Caki2 (cell line): ENCODE measurements at regions not wholly inside any gene's neighbourhood (a gene's known extent, or its start where the extent isn't known, plus 50 kb on each side); places are given as distances from the start of the nearest gene placed in this dataset.
"Not testable (repeated sequence)": the region's sequence is repeated elsewhere in the genome, so short reads cannot be mapped to it uniquely, and the experiment has no call there.

Source experiments
- DNase-seq: peaks from one replicate; pipeline ENCODE4 v3.0.0-alpha.2; 2015; ENCODE audit warnings: low read depth
- in situ Hi-C: cut with HindIII; loops from 2 replicates; pipeline ENCODE4 v1.10.0; 2016; ENCODE audit warnings: low sequenced_read_pairs, low pct_unique_long_range_greater_than_20kb, mixed read lengths

DNA sequence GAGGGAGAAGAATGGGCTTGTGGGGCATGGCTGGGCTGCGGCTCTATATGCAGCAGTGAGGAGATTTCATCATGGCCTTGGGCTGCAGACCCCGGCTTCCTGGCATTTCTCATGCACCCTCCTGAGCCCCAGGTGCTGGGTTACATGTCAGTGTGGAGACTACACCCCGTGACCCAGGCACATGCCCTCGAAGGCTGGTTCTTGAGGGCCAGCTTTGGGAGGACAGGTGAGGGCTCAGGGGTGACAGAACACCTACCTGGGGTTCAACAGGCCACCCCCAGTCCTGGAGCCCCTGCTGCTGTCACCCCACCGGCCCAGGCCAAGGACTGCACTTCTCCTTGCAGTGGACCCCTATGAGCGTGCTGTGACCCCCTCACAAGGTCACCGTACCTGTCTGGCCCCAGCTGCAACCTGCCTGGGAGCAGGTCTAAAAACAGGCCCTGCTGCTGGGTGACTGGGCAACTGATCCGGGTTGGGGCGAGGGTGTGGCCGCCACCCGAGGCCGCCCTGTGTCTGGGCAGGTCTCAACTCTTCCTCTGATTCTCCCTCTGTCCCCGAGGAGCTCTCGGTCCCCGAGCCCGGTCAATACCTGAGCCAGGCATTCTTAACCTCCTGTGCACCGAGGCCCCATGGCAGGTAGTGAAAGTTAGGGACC lies 94.8 kb upstream of the OTOS start:
- no peak for DNase-seq
- in situ Hi-C loops: no loop called here

- in situ Hi-C loops: no loop called here
- no peak for DNase-seq
These were observed 95.4 kb upstream of the OTOS start for GRCh38 chr2:240235811-240236210.

- DNase-seq: no peak
- in situ Hi-C loops: no loop called here
These were observed 96.0 kb upstream of the OTOS start for GRCh38 chr2:240236217-240237111.

DNA sequence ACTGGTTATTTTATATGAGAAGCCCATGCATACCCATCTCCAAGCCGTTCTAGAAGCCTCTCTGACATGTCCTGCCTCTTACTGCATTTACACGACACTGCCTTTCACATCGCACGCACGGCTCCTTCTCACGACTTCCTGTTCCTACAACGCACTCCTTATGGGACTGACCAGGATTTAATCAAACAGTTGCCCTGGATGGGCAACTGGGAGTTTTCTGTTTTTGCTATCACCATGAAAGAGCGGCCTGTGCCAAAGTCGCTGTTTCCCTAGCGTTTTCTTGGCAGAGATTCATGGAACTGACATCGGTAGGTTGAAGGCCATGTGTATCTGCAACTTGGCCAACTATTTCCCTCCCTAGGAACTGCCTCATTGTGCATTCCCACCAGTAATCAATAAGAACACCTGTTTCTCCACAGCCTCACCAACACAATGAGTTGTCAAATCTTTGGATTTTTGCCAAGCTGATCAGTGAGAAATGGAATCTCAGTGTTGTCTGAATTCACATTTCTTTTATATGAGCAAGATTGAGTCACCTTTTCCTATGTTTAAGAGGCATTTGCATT lies 97.2 kb upstream of the OTOS start:
- DNase-seq: no peak
- in situ Hi-C loops: no loop called here

- no peak for DNase-seq
- in situ Hi-C loops: no loop called here
These were observed 97.7 kb upstream of the OTOS start for GRCh38 chr2:240238201-240238600.

DNA sequence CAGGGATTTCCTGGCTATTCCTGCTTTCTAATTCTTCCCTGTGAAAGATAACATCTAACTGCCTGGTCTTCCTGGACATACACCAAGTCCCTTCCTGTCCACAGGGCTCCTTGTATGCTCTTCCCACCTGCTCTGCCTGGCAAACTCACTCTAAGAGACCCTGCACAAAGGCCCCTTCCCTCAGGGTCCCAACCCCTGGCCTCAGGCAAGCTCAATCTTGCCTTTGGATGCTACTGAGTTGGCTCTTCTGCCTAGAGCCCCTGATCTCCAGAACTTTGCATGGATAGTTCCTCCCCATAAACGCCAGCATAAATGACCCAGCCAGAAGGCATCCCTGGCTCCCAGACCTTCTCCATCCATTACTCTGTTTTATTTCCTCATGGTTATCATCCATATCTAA lies 98.3 kb upstream of the OTOS start:
- in situ Hi-C loops: no loop called here
- DNase-seq: no peak

DNA sequence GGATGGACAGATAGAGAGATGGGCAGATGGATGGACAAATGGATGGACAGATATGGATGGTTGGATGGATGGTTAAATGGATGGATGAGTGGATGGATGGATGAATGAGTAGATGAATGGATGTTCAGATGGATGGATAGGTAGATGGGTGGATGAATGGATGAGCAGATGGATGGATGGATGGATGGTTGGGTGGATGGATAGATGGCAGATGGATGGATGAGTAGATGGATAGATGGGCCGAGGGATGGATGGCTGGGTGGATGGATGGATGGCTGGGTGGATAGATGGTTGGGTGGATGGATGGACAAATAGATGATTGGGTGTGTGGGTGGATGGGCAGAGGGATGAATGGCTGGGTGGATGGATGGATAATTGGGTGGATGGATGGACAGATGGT lies 98.9 kb upstream of the OTOS start:
- in situ Hi-C loops: no loop called here

DNA sequence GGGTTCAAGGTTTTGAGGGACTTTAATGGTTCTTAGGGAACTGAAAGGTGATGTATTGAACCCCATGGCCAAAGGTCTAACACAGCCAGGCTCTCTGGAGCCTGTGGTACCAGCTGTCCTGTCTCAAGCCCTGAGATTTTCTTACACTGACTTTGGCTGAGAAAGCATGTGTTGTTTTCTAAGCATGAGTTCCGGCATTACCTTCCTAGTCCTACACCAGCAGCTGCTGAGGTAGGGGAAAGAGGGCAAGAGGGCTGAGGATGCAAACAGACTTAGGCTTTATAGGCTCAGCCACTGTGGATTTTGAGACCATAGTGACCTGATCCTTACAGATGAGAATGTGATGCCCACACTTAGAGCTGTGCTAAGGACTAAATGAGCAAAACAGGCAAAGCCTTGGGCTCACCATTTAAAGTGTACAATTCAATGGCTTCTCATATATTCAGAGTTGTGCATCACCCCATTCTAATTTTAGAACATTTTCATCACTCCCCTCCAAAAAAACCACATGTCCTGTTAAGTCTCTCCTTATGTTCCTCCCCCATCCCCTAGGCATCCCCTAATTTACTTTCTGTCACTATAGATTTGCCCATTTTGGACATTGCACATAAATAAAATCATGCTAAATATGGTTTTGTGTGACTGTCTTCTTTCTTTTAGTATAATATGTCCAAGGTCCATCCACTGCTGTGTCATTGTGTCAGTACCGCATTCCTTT lies 99.7 kb upstream of the OTOS start:
- no peak for DNase-seq
- in situ Hi-C loops: no loop called here

More for the DNA sequence above, 98.9 kb upstream of the OTOS start:
- DNase-seq: no peak

- no peak for DNase-seq
- in situ Hi-C loops: no loop called here
These were observed 100.3 kb upstream of the OTOS start for GRCh38 chr2:240240781-240241180.

DNA sequence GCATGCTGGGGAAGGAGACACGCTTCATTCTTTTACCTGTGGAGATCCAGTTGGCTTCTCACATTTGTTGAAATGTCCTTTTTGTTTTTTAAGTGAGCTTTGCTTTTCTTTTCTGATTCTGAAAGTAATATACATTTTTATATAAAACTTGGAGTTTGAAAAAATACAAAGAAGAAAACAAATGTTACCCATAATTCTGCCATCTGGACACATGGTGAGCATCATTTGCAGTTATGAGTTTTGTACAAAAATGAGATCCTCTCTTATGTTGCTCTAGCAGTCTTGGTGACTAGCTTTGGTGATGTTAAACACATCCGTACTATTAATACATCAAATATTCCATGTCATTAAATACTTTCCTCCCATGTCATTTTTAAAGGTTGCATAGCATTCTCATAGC lies 101.1 kb upstream of the OTOS start:
- in situ Hi-C loops: no loop called here
- no peak for DNase-seq

DNA sequence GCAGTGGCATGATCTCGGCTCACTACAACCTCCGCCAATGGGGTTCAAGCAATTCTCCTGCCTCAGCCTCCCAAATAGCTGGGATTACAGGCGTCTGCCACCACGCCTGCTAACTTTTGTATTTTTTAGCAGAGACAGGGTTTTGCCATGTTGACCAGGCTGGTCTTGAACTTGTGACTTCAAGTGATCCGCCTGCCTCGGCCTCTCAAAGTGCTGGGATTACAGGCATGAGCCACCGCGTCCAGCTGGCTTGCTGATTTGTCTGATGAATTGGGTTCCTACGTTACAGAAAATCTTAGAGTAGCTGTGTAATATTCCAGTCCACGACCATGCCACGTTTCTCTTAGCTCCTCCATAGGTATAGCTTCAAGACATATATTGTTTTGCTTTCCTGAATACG lies 102.6 kb upstream of the OTOS start:
- DNase-seq, in situ Hi-C loops: not testable (repeated sequence)

DNA sequence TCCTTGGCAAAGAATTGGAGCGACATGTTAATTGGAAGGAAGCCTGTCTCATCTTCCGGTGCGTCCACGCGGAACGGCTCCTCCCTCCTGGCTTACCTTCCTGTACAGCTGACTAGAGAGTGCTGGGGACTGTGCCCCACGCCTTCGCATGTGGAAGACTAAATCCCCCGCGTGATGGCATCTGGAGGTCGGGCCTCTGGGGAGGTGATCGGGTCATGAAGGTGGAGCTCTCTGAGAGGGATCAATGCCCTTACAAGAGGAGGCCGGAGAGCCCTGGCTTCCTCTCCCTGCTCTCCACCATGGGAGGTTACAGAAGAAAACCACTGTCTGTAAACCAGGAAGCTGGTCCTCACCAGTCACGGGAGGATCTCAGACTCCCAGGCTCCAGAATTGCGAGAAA lies 104.1 kb upstream of the OTOS start:
- peak; percentile 18 for DNase-seq
- in situ Hi-C loops: no loop called here

- DNase-seq: no peak
- in situ Hi-C loops: no loop called here
These were observed 104.7 kb upstream of the OTOS start for GRCh38 chr2:240245184-240245583.

- in situ Hi-C loops: no loop called here
- no peak for DNase-seq
These were observed 105.2 kb upstream of the OTOS start for GRCh38 chr2:240245706-240246105.

DNA sequence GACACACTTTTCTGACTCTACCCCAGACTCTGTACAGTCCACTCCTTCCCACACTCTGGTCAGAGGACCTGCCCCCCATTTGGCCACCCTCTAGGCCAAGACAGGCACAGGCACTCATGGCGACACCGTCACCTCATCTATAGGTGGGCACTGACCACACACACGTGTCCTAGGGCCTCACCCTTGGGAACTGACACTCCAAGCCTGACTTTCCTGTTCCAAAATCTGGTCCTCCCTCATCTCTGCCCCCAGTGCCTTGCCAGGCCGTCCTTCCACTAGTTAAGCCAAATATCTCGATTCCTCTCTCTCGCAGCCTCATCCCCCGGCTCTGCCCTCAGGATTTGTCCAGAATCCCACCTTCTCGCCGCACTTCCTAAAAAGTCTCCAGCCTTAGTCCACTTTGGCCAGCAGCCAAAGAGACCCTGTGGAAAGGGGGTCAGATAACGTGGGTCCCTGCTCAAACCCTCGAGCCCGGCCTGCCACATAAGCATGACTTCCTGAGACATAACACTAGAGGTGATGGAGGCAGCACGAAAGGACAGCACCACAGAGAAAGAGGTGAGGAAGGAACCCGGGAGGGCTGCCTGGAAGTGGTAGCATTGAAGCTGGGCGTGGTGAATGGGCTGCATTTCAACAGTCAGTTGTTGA lies 105.8 kb upstream of the OTOS start:
- in situ Hi-C loops: no loop called here
- no peak for DNase-seq

GRCh38 chr2:240247241-240247867 lies 106.9 kb upstream of the OTOS start:
- no peak for DNase-seq
- in situ Hi-C loops: no loop called here

- in situ Hi-C loops: no loop called here
- no peak for DNase-seq
These were observed 107.6 kb upstream of the OTOS start for GRCh38 chr2:240247868-240248720.
